ENCODE measurements at regions not wholly inside any gene's neighbourhood (a gene's known extent, or its start where the extent isn't known, plus 50 kb on each side); places are given as distances from the start of the nearest gene placed in this dataset.

DNA sequence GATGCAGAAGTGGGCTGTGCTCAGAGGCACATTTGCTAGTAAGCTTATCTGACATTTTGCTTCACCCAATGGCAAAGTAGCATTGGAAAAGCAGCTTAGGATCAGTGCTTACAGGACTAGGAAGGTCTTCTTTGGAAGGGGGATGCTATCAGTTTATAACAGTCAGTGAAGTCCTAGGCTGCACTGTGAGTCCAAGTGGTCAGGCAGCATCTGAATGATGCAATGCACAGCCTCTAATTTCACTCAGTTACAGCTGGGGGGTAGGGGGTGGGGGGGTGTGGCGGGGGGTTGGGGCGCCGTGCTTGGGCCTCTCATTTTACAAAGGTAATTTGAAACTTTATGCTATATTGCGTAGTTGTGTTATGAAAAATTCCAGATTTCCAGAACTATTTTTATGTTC lies 652.3 kb upstream of the MGMT start:
- ChIA-PET POLR2A (no interaction called here), CTCF (no interaction called here)
- Histone ChIP-seq H2AFZ (ENCODE audit: low read depth, low read length) (no peak overlapping the region), H3K4me2 (ENCODE audit: insufficient read depth, low read length) (no peak overlapping the region), H4K20me1 (replicated peaks; ENCODE audit: control insufficient read depth, extremely low read depth, insufficient read depth, low read length) (no peaks in the 10 kb centered on the region), H3K79me2 (ENCODE audit: control insufficient read depth, insufficient read depth, low read length) (no peaks in the 10 kb centered on the region), H3K9me1 (replicated peaks; ENCODE audit: control insufficient read depth, extremely low read depth, insufficient read depth, low read length) (no peaks in the 10 kb centered on the region), H3K4me1 (ENCODE audit: control insufficient read depth, extremely low read depth, insufficient read depth, low read length) (no peaks in the 10 kb centered on the region), H3K27me3 (ENCODE audit: control insufficient read depth in 2 of 2, insufficient read depth in 2 of 2, low read length in 2 of 2) (no peaks in the 10 kb centered on the region), H3K4me3 (replicated peaks in 1 of 3; ENCODE audit: insufficient read depth in 1 of 3, low read depth in 1 of 3, low read length in 3 of 3) (no peak overlapping the region), H3K9ac (replicated peaks; ENCODE audit: extremely low read depth, insufficient read depth, low read length) (no peak overlapping the region), H3K9me3 (replicated peaks; ENCODE audit: control insufficient read depth, insufficient read depth, low read length) (no peaks in the 10 kb centered on the region), H3K36me3 (ENCODE audit: control insufficient read depth in 2 of 2, extremely low read depth in 1 of 2, insufficient read depth in 2 of 2, low read length in 2 of 2) (no peaks in the 10 kb centered on the region), H3K27ac (ENCODE audit: insufficient read depth, low read depth, low read length) (no peak overlapping the region)
- BruUV-seq (replicated peaks) = no TSS peak
- dilution Hi-C loops (cut with MboI; ENCODE audit: extremely low pct_ligation_motif_present, low sequenced_read_pairs) (no loop called here), intact Hi-C loops (cut with micrococcal nuclease) (no loop called here)
- TF ChIP-seq POLR2AphosphoS5 (IDR thresholded peaks at IDR 0.05; ENCODE audit: insufficient read depth, low read depth, low read length) (no peak), POLR2A (IDR thresholded peaks at IDR 0.05; ENCODE audit: low read depth, low read length) (no peak), MYC (IDR thresholded peaks at IDR 0.05; ENCODE audit: low read depth, low read length) (no peak), EZH2 (IDR thresholded peaks at IDR 0.05; ENCODE audit: borderline replicate concordance, low read depth, low read length, severe bottlenecking) (no peak), JUN (IDR thresholded peaks at IDR 0.05; ENCODE audit: borderline replicate concordance, insufficient read depth, insufficient read length, low read depth) (no peak)
- TF ChIP-seq, protein P1, sequence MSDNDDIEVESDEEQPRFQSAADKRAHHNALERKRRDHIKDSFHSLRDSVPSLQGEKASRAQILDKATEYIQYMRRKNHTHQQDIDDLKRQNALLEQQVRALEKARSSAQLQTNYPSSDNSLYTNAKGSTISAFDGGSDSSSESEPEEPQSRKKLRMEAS (IDR thresholded peaks at IDR 0.05; ENCODE audit: insufficient read depth, insufficient read length) = no peak
- no peak for FAIRE-seq
- no peak for DNase-seq (ENCODE audit: low read depth, low spot score)

DNA sequence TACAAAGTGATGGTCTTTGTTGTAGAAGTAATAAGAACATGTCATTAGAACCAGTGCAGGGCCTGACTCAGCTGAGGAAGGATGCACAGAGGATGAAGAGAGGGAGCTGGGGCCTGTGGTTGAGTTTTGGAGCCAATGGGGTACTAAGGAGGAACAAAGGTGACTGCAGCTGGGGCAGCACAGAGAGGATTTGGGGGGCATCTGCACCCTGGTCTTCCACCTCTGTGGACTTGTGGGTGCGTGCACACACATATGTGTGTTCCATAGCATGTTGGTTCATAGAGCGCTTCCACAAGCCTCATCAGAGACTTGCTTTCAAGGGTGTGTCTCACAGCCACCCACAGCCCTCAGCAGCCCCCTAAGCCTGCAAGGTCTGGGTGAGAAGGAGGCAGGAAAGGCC lies 650.3 kb upstream of the MGMT start:
- Histone ChIP-seq H3K36me3 (ENCODE audit: control insufficient read depth in 2 of 2, extremely low read depth in 1 of 2, insufficient read depth in 2 of 2, low read length in 2 of 2) (no peaks in the 10 kb centered on the region), H3K79me2 (ENCODE audit: control insufficient read depth, insufficient read depth, low read length) (no peaks in the 10 kb centered on the region), H3K4me3 (replicated peaks in 1 of 3; ENCODE audit: insufficient read depth in 1 of 3, low read depth in 1 of 3, low read length in 3 of 3) (no peak overlapping the region), H2AFZ (ENCODE audit: low read depth, low read length) (no peak overlapping the region), H3K4me2 (ENCODE audit: insufficient read depth, low read length) (no peak overlapping the region), H3K27me3 (ENCODE audit: control insufficient read depth in 2 of 2, insufficient read depth in 2 of 2, low read length in 2 of 2) (no peaks in the 10 kb centered on the region), H4K20me1 (replicated peaks; ENCODE audit: control insufficient read depth, extremely low read depth, insufficient read depth, low read length) (no peaks in the 10 kb centered on the region), H3K9ac (replicated peaks; ENCODE audit: extremely low read depth, insufficient read depth, low read length) (no peak overlapping the region), H3K9me3 (replicated peaks; ENCODE audit: control insufficient read depth, insufficient read depth, low read length) (no peaks in the 10 kb centered on the region), H3K9me1 (replicated peaks; ENCODE audit: control insufficient read depth, extremely low read depth, insufficient read depth, low read length) (no peaks in the 10 kb centered on the region), H3K27ac (ENCODE audit: insufficient read depth, low read depth, low read length) (no peak overlapping the region), H3K4me1 (ENCODE audit: control insufficient read depth, extremely low read depth, insufficient read depth, low read length) (no peaks in the 10 kb centered on the region)
- TF ChIP-seq GATA2 (IDR thresholded peaks at IDR 0.05; ENCODE audit: insufficient read depth, insufficient read length, low read depth, low read length) (no peak), POLR2AphosphoS5 (IDR thresholded peaks at IDR 0.05; ENCODE audit: insufficient read depth, low read depth, low read length) (no peak), FOS (IDR thresholded peaks at IDR 0.05; ENCODE audit: borderline replicate concordance, insufficient read depth, low read length) (no peak), JUN (IDR thresholded peaks at IDR 0.05; ENCODE audit: borderline replicate concordance, insufficient read depth, insufficient read length, low read depth) (no peak), POLR2A (IDR thresholded peaks at IDR 0.05; ENCODE audit: low read depth, low read length) (no peak), MYC (IDR thresholded peaks at IDR 0.05; ENCODE audit: low read depth, low read length) (no peak), EZH2 (IDR thresholded peaks at IDR 0.05; ENCODE audit: borderline replicate concordance, low read depth, low read length, severe bottlenecking) (no peak)
- TF ChIP-seq, protein P1 (IDR thresholded peaks at IDR 0.05; ENCODE audit: insufficient read depth, insufficient read length) = no peak
- TF ChIP-seq, protein P2, sequence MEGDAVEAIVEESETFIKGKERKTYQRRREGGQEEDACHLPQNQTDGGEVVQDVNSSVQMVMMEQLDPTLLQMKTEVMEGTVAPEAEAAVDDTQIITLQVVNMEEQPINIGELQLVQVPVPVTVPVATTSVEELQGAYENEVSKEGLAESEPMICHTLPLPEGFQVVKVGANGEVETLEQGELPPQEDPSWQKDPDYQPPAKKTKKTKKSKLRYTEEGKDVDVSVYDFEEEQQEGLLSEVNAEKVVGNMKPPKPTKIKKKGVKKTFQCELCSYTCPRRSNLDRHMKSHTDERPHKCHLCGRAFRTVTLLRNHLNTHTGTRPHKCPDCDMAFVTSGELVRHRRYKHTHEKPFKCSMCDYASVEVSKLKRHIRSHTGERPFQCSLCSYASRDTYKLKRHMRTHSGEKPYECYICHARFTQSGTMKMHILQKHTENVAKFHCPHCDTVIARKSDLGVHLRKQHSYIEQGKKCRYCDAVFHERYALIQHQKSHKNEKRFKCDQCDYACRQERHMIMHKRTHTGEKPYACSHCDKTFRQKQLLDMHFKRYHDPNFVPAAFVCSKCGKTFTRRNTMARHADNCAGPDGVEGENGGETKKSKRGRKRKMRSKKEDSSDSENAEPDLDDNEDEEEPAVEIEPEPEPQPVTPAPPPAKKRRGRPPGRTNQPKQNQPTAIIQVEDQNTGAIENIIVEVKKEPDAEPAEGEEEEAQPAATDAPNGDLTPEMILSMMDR (IDR thresholded peaks at IDR 0.05; ENCODE audit: extremely low read depth in 1 of 2, insufficient read depth in 1 of 2, low read depth in 1 of 2, low read length in 2 of 2) = no peak
- intact Hi-C loops (cut with micrococcal nuclease) = no loop called here
- FAIRE-seq (no peak), DNase-seq (ENCODE audit: low read depth, low spot score) (no peak)
- BruUV-seq (replicated peaks) = no TSS peak
- dilution Hi-C loops (cut with MboI; ENCODE audit: extremely low pct_ligation_motif_present, low sequenced_read_pairs) = no loop called here
- ChIA-PET POLR2A (no interaction called here), CTCF (no interaction called here)
